HEK293 (cell line): ENCODE measurements at regions not wholly inside any gene's neighbourhood (a gene's known extent, or its start where the extent isn't known, plus 50 kb on each side); places are given as distances from the start of the nearest gene placed in this dataset.

Experiments used
- CTCF ChIP-seq: fragments of 450-650 bp; formaldehyde crosslinking; IDR thresholded peaks from 2 replicates; pipeline ENCODE4 v1.5.1; 2016; ENCODE audit warnings: missing biosample characterization, missing genetic modification characterization
- ZBTB20 ChIP-seq: fragments of 450-650 bp; formaldehyde crosslinking; IDR thresholded peaks from 2 replicates; pipeline ENCODE4 v1.5.1; 2016; ENCODE audit warnings: missing biosample characterization, missing genetic modification characterization
- ZNF449 ChIP-seq: fragments of 450-650 bp; formaldehyde crosslinking; IDR thresholded peaks from 2 replicates; pipeline ENCODE4 v1.5.1; 2017; ENCODE audit warnings: missing biosample characterization, mild to moderate bottlenecking, missing genetic modification characterization, moderate library complexity
- ZNF654 ChIP-seq: fragments of 450-650 bp; formaldehyde crosslinking; IDR thresholded peaks from 2 replicates; pipeline ENCODE4 v1.5.1; 2016; ENCODE audit warnings: low read depth, missing biosample characterization, missing genetic modification characterization

- TF ChIP-seq ZNF449 (tag by site-specific recombination) (no peak), CTCF (tag by site-specific recombination) (no peak), ZBTB20 (no peak), ZNF654 (tag by site-specific recombination) (no peak)
Observed at GRCh38 chr15:70535071-70535954, 228.0 kb downstream of the UACA start.
